HG02870 (cell line): ENCODE measurements at regions not wholly inside any gene's neighbourhood (a gene's known extent, or its start where the extent isn't known, plus 50 kb on each side); places are given as distances from the start of the nearest gene placed in this dataset.
A peak's percentile ranks its signal among the peaks of the same experiment; 100 is the strongest.

ENCODE experiments used
- ATAC-seq: cut with Tn5 transposase; IDR thresholded peaks from one replicate; pipeline ENCODE4 v1.9.1; 2021; ENCODE audit warnings: mild to moderate bottlenecking, moderate library complexity; ENCODE audit not compliant: unreplicated experiment

- peak; percentile 87 for ATAC-seq
Observed at GRCh38 chr9:20015427-20015931, 226.6 kb upstream of the SLC24A2 start.

GRCh38 chr9:20014168-20014567 is 225.3 kb upstream of the SLC24A2 start:
- ATAC-seq, result no peak

GRCh38 chr9:20012232-20012631 is 223.4 kb upstream of the SLC24A2 start:
- no peak for ATAC-seq

GRCh38 chr9:20009606-20010005 is 220.8 kb upstream of the SLC24A2 start:
- no peak for ATAC-seq

- ATAC-seq, result no peak
Observed at GRCh38 chr9:20002011-20002410, 213.2 kb upstream of the SLC24A2 start.

GRCh38 chr9:20001058-20001457 is 212.2 kb upstream of the SLC24A2 start:
- no peak for ATAC-seq

- peak; percentile 88 for ATAC-seq
Observed at GRCh38 chr9:19999491-20000057, 210.7 kb upstream of the SLC24A2 start.

GRCh38 chr9:19998823-19999455 is 210.1 kb upstream of the SLC24A2 start:
- ATAC-seq, result peak; percentile 38

GRCh38 chr9:19998153-19998552 is 209.3 kb upstream of the SLC24A2 start:
- no peak for ATAC-seq

- ATAC-seq, result no peak
Observed at GRCh38 chr9:19995619-19996018, 206.8 kb upstream of the SLC24A2 start.

GRCh38 chr9:19994296-19994695 is 205.5 kb upstream of the SLC24A2 start:
- no peak for ATAC-seq

GRCh38 chr9:19992556-19992955 is 203.7 kb upstream of the SLC24A2 start:
- ATAC-seq, result no peak

- no peak for ATAC-seq
Observed at GRCh38 chr9:19989213-19989612, 200.4 kb upstream of the SLC24A2 start.

- no peak for ATAC-seq
Observed at GRCh38 chr9:19988281-19988680, 199.4 kb upstream of the SLC24A2 start.

GRCh38 chr9:19985081-19985480 is 196.2 kb upstream of the SLC24A2 start:
- no peak for ATAC-seq

- ATAC-seq, result peak; percentile 57
Observed at GRCh38 chr9:19976226-19976625, 187.4 kb upstream of the SLC24A2 start.

GRCh38 chr9:19975499-19975898 is 186.7 kb upstream of the SLC24A2 start:
- no peak for ATAC-seq

- ATAC-seq, result no peak
Observed at GRCh38 chr9:19969721-19970120, 180.9 kb upstream of the SLC24A2 start.

GRCh38 chr9:19967888-19968459 is 179.1 kb upstream of the SLC24A2 start:
- ATAC-seq, result no peak

GRCh38 chr9:19967216-19967887 is 178.5 kb upstream of the SLC24A2 start:
- no peak for ATAC-seq

GRCh38 chr9:19965336-19965735 is 176.5 kb upstream of the SLC24A2 start:
- ATAC-seq, result no peak

- ATAC-seq, result no peak
Observed at GRCh38 chr9:19947996-19948395, 159.2 kb upstream of the SLC24A2 start.
